Left hindlimb (tissue), 1 donor: ENCODE measurements at regions not wholly inside any gene's neighbourhood (a gene's known extent, or its start where the extent isn't known, plus 50 kb on each side); places are given as distances from the start of the nearest gene placed in this dataset.
"Not testable (repeated sequence)": the region's sequence is repeated elsewhere in the genome, so short reads cannot be mapped to it uniquely, and the experiment has no call there.

Source experiments
- DNase-seq: peaks from one replicate; pipeline ENCODE4 v3.0.0-alpha.2; 2018

DNA sequence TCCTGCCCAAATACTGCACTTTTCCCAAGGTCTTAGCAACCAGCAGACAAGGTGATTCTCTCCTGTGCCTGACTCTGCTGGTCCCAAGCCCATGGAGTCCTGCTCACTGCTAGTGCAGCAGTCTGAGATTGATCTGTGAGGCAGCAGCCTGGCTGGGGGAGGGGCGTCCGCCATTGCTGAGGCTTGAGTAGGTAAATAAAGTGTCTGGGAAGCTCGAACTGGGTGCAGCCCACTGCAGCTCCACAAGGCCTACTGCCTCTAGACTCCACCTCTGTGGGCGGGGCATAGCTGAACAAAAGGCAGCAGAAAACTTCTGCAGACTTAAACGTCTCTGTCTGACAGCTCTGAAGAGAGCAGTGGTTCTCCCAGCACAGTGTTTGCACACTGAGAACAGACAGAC lies 258.7 kb downstream of the ABCC12 start:
- DNase-seq, result not testable (repeated sequence)

- DNase-seq, result no peak
Observed at GRCh38 chr16:47895146-47895545, 260.6 kb downstream of the ABCC12 start.

DNA sequence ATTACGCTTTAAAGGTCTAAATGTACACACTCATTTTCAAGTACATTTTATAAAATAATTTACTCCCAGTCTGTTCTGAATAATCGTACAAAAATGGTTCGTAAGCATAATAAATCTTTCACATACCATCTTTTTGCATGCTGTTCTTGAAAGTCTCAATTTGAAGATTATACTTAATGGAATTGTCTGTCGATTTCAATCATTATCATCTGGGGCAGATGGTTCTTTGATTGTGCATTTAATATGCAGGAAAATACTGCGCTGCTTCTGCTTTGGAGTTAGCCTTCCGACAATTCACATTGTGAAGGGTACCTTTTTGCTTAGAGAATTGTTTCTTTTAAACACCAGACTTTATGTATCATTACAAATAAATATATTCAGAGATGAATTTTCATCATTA lies 262.8 kb downstream of the ABCC12 start:
- DNase-seq, result no peak

- no peak for DNase-seq
Observed at GRCh38 chr16:47888734-47889133, 267.1 kb downstream of the ABCC12 start.

DNA sequence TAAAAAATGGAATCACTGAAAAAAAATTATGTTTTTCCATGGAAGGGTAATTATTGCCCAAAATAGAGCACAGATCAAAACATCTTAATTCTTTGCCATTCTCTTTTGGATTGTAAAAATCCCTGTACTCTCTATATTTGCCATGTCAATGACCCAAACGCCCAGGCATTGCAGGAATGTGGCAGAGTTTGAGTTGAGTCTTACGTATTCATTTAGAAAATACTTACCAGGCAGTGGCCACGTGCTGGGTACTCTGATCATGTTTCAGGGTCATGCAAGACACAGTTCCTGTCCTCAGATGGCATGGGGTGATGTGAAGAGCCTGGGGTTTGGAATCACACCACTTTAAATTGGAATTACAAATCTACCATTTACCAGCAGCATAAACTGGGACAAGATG lies 267.7 kb downstream of the ABCC12 start:
- DNase-seq, result no peak

DNA sequence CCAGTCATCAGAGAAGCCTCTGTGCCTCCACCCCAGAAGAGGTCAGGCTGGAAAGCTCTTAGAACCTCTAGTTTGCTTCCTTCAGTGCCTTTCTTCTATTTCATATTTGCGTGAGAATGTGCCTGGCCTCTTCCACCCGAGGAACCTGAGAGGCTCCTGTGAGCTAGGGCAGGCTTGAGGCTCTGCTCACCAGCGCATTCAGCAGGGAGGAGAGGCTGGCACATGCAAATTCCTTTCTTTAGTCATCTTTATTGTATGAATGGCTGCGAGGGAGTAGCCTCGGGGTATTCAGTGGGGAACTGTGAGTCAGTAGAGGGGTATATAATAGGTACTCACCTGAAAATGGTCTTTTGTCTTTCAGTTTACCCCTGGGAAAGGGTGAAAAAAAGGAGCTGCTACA lies 268.3 kb downstream of the ABCC12 start:
- DNase-seq, result no peak

DNA sequence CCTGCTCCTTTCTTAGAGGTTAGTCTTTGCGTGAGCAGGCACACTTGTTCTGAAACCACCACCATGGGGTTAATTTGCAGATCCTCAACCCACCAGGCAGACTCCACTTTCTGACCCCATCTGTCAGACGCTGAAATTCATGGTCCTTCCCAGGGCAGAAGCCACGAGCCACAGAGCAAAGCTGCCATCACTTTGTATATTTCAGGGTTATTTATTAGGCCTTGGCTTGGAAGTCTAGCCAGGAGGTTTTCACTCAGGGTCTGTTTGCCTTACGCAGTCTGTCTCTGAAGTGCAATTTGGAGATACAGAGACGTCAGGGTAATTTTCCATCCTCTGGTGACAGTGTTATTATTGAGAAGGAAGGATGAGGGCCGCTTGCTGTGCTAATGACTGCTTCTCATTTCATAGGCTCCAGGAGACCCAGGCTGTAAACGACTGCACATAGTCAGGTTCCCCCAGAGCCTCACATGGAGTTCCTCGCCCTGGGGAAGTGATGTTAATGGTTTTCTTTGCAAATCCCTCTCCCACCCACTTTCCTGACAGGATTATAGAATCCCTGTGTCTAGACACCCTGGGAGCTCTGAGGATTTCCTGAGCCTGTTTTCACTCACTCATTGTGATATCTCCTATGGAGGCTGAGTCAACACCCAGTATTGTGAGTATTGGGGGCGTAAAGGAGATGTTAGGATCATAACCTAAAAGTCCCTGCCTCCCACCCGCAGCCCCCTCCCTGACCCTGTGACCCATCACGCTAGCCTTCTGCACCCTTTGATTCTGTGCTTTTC lies 269.0 kb downstream of the ABCC12 start:
- no peak for DNase-seq

GRCh38 chr16:47886139-47886538 lies 269.7 kb downstream of the ABCC12 start:
- DNase-seq, result no peak

- no peak for DNase-seq
Observed at GRCh38 chr16:47885489-47885888, 270.3 kb downstream of the ABCC12 start.

- no peak for DNase-seq
Observed at GRCh38 chr16:47884116-47884725, 271.6 kb downstream of the ABCC12 start.

GRCh38 chr16:47881574-47881973 lies 274.2 kb downstream of the ABCC12 start:
- DNase-seq, result no peak

DNA sequence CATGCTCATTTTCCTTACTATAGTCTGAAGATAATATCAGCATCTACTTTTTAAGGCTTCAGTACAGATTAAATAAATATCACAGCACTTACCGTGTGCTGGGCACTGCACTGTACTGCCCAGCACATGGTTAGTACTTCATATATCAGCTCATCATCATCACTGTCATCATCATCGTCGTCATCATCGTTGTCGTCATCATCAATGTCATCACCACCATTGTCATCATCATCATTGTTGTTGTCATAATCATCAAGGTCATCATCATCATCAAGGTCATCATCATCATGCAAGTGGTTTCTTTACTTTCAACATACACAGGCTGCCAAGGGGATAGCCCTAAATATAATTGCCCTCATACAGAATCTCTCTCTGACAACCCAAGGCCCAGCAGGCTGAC lies 275.1 kb downstream of the ABCC12 start:
- no peak for DNase-seq

GRCh38 chr16:47877166-47877565 lies 278.6 kb downstream of the ABCC12 start:
- no peak for DNase-seq

GRCh38 chr16:47876511-47876910 lies 279.3 kb downstream of the ABCC12 start:
- DNase-seq, result no peak

DNA sequence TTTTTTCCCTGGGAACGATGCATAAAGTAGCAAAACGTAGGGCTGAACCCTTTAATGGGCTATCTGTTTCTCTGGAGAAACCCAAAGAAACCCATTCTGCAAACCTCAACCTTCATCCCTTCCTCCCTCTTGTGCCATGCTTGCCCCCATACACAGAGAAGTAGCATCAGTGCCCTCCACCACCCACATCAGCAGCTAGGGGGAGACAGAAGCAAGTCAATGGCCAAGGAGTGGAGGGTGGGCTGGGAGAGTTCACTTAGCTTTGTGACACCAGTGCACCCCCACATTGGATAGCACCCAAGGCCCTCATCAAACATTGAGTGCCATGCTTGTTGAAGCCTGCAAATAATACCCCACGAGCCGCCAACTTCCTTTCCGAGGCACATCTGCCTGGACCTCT lies 282.4 kb downstream of the ABCC12 start:
- no peak for DNase-seq

- DNase-seq, result no peak
Observed at GRCh38 chr16:47872225-47872624, 283.6 kb downstream of the ABCC12 start.

DNA sequence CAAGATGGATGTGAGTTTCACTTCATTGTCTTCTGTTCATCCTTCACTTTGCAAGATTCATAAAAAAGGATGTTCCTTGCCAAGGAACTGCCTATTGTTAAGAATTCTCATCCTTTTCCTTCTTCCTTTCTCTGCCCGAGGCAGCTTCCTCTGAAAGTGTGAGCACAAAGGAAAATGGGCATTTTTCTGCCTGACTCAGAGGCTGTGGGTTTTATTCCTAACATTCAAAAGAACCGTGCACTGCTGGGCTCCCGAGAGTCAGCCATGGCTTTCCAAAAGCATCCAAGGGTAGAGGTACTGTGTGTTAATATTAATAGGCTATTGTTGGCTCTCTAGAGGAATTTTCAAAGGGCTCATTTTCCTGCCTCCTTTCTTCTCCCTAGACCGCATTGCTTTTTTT lies 289.4 kb downstream of the ABCC12 start:
- DNase-seq, result no peak

DNA sequence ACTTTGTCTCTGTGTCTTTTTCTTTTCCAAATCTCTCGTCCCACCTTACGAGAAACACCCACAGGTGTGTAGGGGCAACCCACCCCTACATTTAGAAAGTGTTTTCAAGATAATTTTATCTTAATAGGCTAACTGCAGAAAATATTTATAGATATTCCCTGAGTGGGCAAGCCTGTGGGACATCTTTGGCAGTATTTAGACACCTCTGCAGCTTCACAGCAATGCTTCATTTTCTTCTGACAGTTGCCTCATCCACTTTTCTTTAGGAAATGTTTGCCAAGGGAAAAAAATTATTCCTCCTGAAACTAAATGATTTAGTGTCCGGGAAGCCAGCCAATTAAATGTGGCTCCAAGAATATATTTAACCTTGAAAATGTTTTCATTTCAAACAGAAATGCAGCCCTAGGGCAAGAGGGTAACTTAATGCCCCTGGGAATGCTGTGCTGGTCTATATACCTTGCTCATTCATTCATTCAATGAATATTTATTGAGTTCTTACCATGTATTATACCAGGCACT lies 290.4 kb downstream of the ABCC12 start:
- no peak for DNase-seq

DNA sequence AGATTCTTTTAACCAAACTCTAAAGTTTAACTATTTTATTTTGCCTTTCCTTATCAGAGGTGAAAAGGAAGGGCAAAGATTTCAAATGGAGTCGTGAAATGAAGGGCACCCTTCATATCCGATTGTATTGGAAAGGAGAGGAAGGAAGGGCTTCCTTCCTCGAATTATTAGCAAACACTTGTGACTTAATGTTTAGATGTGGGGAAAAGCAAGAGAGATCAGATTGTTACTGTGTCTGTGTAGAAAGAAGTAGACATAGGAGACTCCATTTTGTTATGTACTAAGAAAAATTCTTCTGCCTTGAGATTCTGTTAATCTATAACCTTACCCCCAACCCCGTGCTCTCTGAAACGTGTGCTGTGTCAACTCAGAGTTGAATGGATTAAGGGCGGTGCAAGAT lies 291.5 kb downstream of the ABCC12 start:
- not testable (repeated sequence) for DNase-seq

GRCh38 chr16:47861999-47862398 lies 293.8 kb downstream of the ABCC12 start:
- no peak for DNase-seq

DNA sequence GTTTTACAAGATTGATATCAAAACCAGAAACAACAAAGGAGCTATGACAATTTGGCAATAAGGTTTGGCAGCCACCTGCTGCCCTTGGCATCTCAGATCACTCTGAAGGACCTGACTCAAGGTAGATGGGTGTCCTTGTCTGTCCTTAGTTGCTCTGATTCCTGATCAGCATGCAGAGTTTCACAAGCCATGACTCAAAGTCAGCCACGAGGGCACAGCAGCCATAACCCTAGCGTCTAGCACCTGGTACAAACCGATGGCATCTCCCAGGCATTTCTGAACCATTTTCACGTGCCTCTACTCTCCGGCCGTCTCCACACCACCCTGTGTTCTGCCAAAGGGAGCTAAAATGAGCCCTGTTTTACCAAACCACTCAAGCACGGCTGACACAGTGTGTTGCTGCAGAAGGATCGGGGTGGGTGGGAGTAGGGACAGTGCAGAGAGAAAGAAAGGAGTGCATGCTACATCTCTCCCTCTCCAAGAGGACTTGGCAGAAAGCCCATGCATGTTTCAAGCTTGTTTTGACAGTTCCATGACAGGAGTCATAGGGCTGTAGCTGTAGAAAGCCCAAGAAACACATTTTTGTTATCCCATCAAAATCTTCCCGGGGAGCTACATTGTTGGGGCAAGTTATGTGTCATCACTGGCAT lies 297.3 kb downstream of the ABCC12 start:
- DNase-seq, result no peak

- DNase-seq, result no peak
Observed at GRCh38 chr16:47855431-47855830, 300.4 kb downstream of the ABCC12 start.

DNA sequence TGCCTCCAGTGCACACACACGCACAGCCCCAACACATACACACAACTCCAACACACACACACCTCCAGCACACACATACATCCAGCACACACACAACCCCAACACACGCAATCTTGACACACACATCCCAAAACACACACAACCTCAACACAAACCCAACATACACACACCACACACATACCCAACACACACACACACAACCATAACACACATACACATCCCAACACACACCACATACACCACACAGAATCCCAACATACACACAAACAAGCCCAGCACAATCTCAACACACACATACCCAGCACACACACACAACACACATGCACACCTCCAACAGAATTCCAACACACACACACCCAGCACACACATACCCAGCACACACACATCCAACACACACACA lies 301.1 kb downstream of the ABCC12 start:
- DNase-seq, result no peak

- no peak for DNase-seq
Observed at GRCh38 chr16:47852991-47853390, 302.8 kb downstream of the ABCC12 start.
